ENCODE measurements at regions not wholly inside any gene's neighbourhood (a gene's known extent, or its start where the extent isn't known, plus 50 kb on each side); places are given as distances from the start of the nearest gene placed in this dataset.
A peak's percentile ranks its signal among the peaks of the same experiment; 100 is the strongest.

DNA sequence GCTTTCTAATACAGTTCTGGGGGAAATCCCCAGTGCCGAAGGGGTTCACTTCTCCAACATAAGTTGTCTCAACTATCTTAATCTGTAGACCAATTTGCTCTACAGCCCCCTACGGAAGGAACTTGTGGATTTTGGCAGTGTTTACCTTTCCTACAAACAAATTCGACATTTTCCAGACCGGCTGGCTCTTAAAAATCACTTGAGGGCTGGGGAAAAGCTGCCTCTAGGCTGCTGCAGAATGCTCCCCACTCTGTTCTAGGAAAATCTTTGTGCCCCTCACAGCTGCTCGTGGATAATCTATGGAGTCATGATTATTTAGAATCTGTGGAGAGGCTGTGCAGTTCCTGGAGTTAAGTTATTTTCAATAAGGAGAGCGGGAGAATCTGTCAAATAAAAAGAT lies 474.6 kb upstream of the FZD8 start:
- no peaks in the 10 kb centered on the region for H3K79me2 ChIP-seq (ENCODE audit: insufficient read depth, low read length)
- H3K27ac ChIP-seq (ENCODE audit: low read depth, low read length) = no peak overlapping the region
- DNase-seq (ENCODE audit: insufficient read length, low spot score, missing footprints) = no peak
- peaks cover 22% of the 10 kb centered on the region for H3K4me1 ChIP-seq (ENCODE audit: insufficient read depth, low read length)
- H3K9me3 ChIP-seq (ENCODE audit: low read depth, low read length) = no peaks in the 10 kb centered on the region
- H3K36me3 ChIP-seq (ENCODE audit: insufficient read depth, low read length) = no peaks in the 10 kb centered on the region
- H4K20me1 ChIP-seq (ENCODE audit: insufficient read depth, low read length) = no peaks in the 10 kb centered on the region
- H3K27me3 ChIP-seq (ENCODE audit: insufficient read depth, low read length) = no peaks in the 10 kb centered on the region
- TF ChIP-seq, protein P1, sequence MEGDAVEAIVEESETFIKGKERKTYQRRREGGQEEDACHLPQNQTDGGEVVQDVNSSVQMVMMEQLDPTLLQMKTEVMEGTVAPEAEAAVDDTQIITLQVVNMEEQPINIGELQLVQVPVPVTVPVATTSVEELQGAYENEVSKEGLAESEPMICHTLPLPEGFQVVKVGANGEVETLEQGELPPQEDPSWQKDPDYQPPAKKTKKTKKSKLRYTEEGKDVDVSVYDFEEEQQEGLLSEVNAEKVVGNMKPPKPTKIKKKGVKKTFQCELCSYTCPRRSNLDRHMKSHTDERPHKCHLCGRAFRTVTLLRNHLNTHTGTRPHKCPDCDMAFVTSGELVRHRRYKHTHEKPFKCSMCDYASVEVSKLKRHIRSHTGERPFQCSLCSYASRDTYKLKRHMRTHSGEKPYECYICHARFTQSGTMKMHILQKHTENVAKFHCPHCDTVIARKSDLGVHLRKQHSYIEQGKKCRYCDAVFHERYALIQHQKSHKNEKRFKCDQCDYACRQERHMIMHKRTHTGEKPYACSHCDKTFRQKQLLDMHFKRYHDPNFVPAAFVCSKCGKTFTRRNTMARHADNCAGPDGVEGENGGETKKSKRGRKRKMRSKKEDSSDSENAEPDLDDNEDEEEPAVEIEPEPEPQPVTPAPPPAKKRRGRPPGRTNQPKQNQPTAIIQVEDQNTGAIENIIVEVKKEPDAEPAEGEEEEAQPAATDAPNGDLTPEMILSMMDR (IDR thresholded peaks at IDR 0.05; ENCODE audit: extremely low read depth, low read depth, low read length) = no peak
- H3K4me2 ChIP-seq (ENCODE audit: insufficient read depth, low read length) = peak overlapping the region; percentile 46
- H3K4me3 ChIP-seq (ENCODE audit: insufficient read depth, low read length) = no peak overlapping the region
- peak overlapping the region; percentile 79 for H2AFZ ChIP-seq (ENCODE audit: low read length)

DNA sequence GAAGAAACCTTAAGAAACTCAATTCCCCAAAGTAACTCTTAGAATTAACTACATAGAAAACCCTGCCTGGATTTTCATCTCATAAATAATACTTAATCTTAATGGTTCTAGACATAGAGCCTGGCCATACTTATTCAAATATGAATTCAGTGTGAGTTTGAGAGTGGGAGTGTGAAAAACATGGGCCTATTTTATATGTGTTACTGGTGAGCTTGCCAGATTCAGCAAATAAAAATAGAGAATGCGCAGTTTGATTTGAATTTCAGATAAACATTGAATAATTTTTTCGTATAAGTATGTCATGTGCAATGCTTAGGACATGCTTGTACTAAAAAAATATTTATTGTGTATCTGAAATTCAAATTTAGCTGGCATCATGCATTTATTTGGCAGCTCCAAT lies 473.9 kb upstream of the FZD8 start:
- peaks cover 22% of the 10 kb centered on the region for H3K4me1 ChIP-seq (ENCODE audit: insufficient read depth, low read length)
- no peaks in the 10 kb centered on the region for H3K27me3 ChIP-seq (ENCODE audit: insufficient read depth, low read length)
- DNase-seq (ENCODE audit: insufficient read length, low spot score, missing footprints) = no peak
- H3K36me3 ChIP-seq (ENCODE audit: insufficient read depth, low read length) = no peaks in the 10 kb centered on the region
- no peaks in the 10 kb centered on the region for H3K9me3 ChIP-seq (ENCODE audit: low read depth, low read length)
- H3K4me2 ChIP-seq (ENCODE audit: insufficient read depth, low read length) = no peak overlapping the region
- H2AFZ ChIP-seq (ENCODE audit: low read length) = no peak overlapping the region
- H3K4me3 ChIP-seq (ENCODE audit: insufficient read depth, low read length) = no peak overlapping the region
- TF ChIP-seq, protein P1 (IDR thresholded peaks at IDR 0.05; ENCODE audit: extremely low read depth, low read depth, low read length) = no peak
- H3K79me2 ChIP-seq (ENCODE audit: insufficient read depth, low read length) = no peaks in the 10 kb centered on the region
- no peaks in the 10 kb centered on the region for H4K20me1 ChIP-seq (ENCODE audit: insufficient read depth, low read length)
- no peak overlapping the region for H3K27ac ChIP-seq (ENCODE audit: low read depth, low read length)

DNA sequence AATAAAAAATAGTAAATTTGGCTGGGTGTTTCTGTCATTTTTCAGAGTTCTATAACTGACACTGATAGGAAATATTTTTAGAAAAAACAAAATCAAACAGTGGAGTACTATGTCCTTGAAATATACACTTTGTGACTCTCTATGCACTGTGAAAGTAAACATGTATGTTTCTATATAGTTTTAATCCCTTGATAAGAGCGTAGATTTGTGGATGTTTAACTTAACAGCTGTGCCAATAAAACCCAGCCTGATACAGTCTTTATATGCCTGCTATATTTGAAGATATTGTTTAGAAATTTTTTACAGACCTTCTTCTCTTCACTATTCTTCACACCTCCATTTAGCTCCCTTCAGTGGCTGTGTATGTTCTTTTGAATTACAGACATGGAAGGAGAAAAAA lies 473.3 kb upstream of the FZD8 start:
- Histone ChIP-seq H3K4me3 (ENCODE audit: insufficient read depth, low read length) (no peak overlapping the region), H3K4me1 (ENCODE audit: insufficient read depth, low read length) (peaks cover 22% of the 10 kb centered on the region), H3K27ac (ENCODE audit: low read depth, low read length) (no peak overlapping the region), H3K27me3 (ENCODE audit: insufficient read depth, low read length) (no peaks in the 10 kb centered on the region), H2AFZ (ENCODE audit: low read length) (no peak overlapping the region), H3K4me2 (ENCODE audit: insufficient read depth, low read length) (no peak overlapping the region), H4K20me1 (ENCODE audit: insufficient read depth, low read length) (no peaks in the 10 kb centered on the region), H3K9me3 (ENCODE audit: low read depth, low read length) (no peaks in the 10 kb centered on the region), H3K79me2 (ENCODE audit: insufficient read depth, low read length) (no peaks in the 10 kb centered on the region), H3K36me3 (ENCODE audit: insufficient read depth, low read length) (no peaks in the 10 kb centered on the region)
- TF ChIP-seq, protein P1 (IDR thresholded peaks at IDR 0.05; ENCODE audit: extremely low read depth, low read depth, low read length) = no peak
- DNase-seq (ENCODE audit: insufficient read length, low spot score, missing footprints) = no peak

DNA sequence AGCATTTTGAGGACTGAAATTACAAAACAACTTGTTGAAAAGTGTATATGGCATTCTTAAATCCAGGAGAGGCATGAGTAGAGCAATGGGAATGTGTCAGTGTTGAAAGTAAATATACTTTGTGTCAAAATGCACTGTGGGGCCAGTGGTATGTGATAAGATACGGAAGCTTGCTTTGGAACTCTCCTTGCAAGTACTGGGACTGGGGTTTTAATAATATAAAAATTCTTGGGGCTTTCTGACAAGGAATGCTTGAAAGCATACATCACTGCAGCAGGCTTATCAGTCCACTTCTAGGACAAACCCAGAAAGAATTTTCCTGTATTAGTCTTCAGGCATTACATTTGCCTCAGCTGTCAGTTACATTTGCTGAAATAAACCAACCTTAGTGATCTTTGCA lies 472.8 kb upstream of the FZD8 start:
- no peak overlapping the region for H3K4me2 ChIP-seq (ENCODE audit: insufficient read depth, low read length)
- TF ChIP-seq, protein P1 (IDR thresholded peaks at IDR 0.05; ENCODE audit: extremely low read depth, low read depth, low read length) = no peak
- peaks cover 22% of the 10 kb centered on the region for H3K4me1 ChIP-seq (ENCODE audit: insufficient read depth, low read length)
- no peak overlapping the region for H2AFZ ChIP-seq (ENCODE audit: low read length)
- peak; percentile 76 for DNase-seq (ENCODE audit: insufficient read length, low spot score, missing footprints)
- no peak overlapping the region for H3K27ac ChIP-seq (ENCODE audit: low read depth, low read length)
- no peaks in the 10 kb centered on the region for H3K79me2 ChIP-seq (ENCODE audit: insufficient read depth, low read length)
- no peaks in the 10 kb centered on the region for H3K9me3 ChIP-seq (ENCODE audit: low read depth, low read length)
- H4K20me1 ChIP-seq (ENCODE audit: insufficient read depth, low read length) = no peaks in the 10 kb centered on the region
- no peak overlapping the region for H3K4me3 ChIP-seq (ENCODE audit: insufficient read depth, low read length)
- H3K36me3 ChIP-seq (ENCODE audit: insufficient read depth, low read length) = no peaks in the 10 kb centered on the region
- no peaks in the 10 kb centered on the region for H3K27me3 ChIP-seq (ENCODE audit: insufficient read depth, low read length)

Data from osteoblast (primary cell).